ENCODE measurements at regions not wholly inside any gene's neighbourhood (a gene's known extent, or its start where the extent isn't known, plus 50 kb on each side); places are given as distances from the start of the nearest gene placed in this dataset.
"Not testable (repeated sequence)": the region's sequence is repeated elsewhere in the genome, so short reads cannot be mapped to it uniquely, and the experiment has no call there.

DNA sequence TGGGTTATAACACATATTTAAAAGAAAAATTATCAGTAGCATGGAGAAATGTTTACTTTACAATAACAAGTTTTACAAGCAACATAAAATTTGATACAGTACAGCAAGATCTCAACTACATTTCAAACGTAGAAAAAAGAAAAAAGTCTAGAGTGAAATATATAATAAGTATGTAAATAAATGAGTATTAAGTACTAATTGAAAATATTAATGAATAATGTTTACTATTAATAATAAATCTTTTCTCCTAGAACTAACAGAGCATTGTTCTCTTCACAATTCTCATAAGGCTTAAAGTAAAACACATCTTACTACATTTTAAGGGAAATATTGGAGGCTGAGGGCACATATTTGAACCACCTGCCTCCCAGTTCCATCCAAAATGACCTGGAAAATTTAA, 72.1 kb downstream of the TMEM212 start:
- Histone ChIP-seq H3K27me3 (ENCODE audit: control insufficient read depth in 4 of 4, insufficient read depth in 4 of 4, low read length in 3 of 4) (no peaks in the 10 kb centered on the region), H3K9me3 (ENCODE audit: control insufficient read depth in 4 of 4, low read length in 3 of 4) (no peaks in the 10 kb centered on the region), H3K4me1 (ENCODE audit: control insufficient read depth in 4 of 4, insufficient read depth in 4 of 4, low read length in 3 of 4) (no peaks in the 10 kb centered on the region), H3K27ac (ENCODE audit: low read depth in 1 of 2, low read length in 2 of 2) (no peak overlapping the region), H3K4me3 (ENCODE audit: low read depth in 1 of 3, low read length in 3 of 3) (no peak overlapping the region), H3K36me3 (ENCODE audit: control insufficient read depth in 4 of 4, insufficient read depth in 3 of 4, low read depth in 1 of 4, low read length in 3 of 4) (no peaks in the 10 kb centered on the region), H3K9ac (ENCODE audit: low read depth in 1 of 2, low read length in 2 of 2) (no peak overlapping the region)
- no peak for DNase-seq (ENCODE audit: low spot score)
- 70% methylated on average over 1 of the region's 1 CpG for whole genome bisulfite sequencing
- TF ChIP-seq, protein P1, sequence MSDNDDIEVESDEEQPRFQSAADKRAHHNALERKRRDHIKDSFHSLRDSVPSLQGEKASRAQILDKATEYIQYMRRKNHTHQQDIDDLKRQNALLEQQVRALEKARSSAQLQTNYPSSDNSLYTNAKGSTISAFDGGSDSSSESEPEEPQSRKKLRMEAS (IDR thresholded peaks at IDR 0.05), result no peak
- TF ChIP-seq, protein P2, sequence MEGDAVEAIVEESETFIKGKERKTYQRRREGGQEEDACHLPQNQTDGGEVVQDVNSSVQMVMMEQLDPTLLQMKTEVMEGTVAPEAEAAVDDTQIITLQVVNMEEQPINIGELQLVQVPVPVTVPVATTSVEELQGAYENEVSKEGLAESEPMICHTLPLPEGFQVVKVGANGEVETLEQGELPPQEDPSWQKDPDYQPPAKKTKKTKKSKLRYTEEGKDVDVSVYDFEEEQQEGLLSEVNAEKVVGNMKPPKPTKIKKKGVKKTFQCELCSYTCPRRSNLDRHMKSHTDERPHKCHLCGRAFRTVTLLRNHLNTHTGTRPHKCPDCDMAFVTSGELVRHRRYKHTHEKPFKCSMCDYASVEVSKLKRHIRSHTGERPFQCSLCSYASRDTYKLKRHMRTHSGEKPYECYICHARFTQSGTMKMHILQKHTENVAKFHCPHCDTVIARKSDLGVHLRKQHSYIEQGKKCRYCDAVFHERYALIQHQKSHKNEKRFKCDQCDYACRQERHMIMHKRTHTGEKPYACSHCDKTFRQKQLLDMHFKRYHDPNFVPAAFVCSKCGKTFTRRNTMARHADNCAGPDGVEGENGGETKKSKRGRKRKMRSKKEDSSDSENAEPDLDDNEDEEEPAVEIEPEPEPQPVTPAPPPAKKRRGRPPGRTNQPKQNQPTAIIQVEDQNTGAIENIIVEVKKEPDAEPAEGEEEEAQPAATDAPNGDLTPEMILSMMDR (IDR thresholded peaks at IDR 0.05; ENCODE audit: low read depth, low read length, missing input control), result no peak
- TF ChIP-seq HNF4A (conservative IDR thresholded peaks at IDR 0.05), result no peak
- no peak for TF ChIP-seq FOXA1 (IDR thresholded peaks at IDR 0.05)
- TF ChIP-seq GABPA (IDR thresholded peaks at IDR 0.05 in 1 of 2, conservative IDR thresholded peaks at IDR 0.05 in 1 of 2), result no peak
- TF ChIP-seq RXRA (IDR thresholded peaks at IDR 0.05), result no peak
- TF ChIP-seq, protein P3, sequence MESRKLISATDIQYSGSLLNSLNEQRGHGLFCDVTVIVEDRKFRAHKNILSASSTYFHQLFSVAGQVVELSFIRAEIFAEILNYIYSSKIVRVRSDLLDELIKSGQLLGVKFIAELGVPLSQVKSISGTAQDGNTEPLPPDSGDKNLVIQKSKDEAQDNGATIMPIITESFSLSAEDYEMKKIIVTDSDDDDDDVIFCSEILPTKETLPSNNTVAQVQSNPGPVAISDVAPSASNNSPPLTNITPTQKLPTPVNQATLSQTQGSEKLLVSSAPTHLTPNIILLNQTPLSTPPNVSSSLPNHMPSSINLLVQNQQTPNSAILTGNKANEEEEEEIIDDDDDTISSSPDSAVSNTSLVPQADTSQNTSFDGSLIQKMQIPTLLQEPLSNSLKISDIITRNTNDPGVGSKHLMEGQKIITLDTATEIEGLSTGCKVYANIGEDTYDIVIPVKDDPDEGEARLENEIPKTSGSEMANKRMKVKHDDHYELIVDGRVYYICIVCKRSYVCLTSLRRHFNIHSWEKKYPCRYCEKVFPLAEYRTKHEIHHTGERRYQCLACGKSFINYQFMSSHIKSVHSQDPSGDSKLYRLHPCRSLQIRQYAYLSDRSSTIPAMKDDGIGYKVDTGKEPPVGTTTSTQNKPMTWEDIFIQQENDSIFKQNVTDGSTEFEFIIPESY (IDR thresholded peaks at IDR 0.05), result no peak
- TF ChIP-seq EGR1 (IDR thresholded peaks at IDR 0.05; ENCODE audit: low read depth in 2 of 2), result no peak
- TF ChIP-seq YY1 (IDR thresholded peaks at IDR 0.05), result no peak

DNA sequence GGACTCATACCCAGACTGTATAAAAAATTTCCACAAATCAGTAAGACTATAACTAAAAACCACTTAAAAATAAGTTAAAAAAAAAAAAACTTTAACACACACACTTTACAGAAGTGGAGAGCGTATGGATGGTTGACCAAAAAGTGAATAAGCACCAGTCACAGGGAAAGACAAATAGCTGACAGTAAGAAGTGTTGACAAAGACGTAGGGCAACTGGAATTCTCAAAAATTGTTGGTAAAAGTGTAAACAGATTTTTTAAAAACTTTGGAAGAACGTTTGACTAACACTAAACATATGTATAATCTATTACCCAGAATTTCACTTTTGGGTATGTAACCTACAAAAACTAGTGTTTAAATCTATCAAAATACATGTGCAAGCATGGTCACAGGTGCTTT, 73.7 kb downstream of the TMEM212 start:
- 93% methylated on average over 3 of the region's 3 CpGs for WGBS
- no peak overlapping the region for H3K4me3 ChIP-seq (ENCODE audit: low read depth in 1 of 3, low read length in 3 of 3)
- no peaks in the 10 kb centered on the region for H3K4me1 ChIP-seq (ENCODE audit: control insufficient read depth in 4 of 4, insufficient read depth in 4 of 4, low read length in 3 of 4)
- TF ChIP-seq YY1 (IDR thresholded peaks at IDR 0.05) (no peak), FOXA2 (IDR thresholded peaks at IDR 0.05) (no peak), HNF4G (IDR thresholded peaks at IDR 0.05) (no peak), TAF1 (conservative IDR thresholded peaks at IDR 0.05) (no peak), JUND (IDR thresholded peaks at IDR 0.05) (no peak)
- no peak overlapping the region for H3K9ac ChIP-seq (ENCODE audit: low read depth in 1 of 2, low read length in 2 of 2)
- DNase-seq (ENCODE audit: low spot score), result no peak
- no peak overlapping the region for H3K27ac ChIP-seq (ENCODE audit: low read depth in 1 of 2, low read length in 2 of 2)
- H3K36me3 ChIP-seq (ENCODE audit: control insufficient read depth in 4 of 4, insufficient read depth in 3 of 4, low read depth in 1 of 4, low read length in 3 of 4), result no peaks in the 10 kb centered on the region
- H3K9me3 ChIP-seq (ENCODE audit: control insufficient read depth in 4 of 4, low read length in 3 of 4), result no peaks in the 10 kb centered on the region
- H3K27me3 ChIP-seq (ENCODE audit: control insufficient read depth in 4 of 4, insufficient read depth in 4 of 4, low read length in 3 of 4), result no peaks in the 10 kb centered on the region

DNA sequence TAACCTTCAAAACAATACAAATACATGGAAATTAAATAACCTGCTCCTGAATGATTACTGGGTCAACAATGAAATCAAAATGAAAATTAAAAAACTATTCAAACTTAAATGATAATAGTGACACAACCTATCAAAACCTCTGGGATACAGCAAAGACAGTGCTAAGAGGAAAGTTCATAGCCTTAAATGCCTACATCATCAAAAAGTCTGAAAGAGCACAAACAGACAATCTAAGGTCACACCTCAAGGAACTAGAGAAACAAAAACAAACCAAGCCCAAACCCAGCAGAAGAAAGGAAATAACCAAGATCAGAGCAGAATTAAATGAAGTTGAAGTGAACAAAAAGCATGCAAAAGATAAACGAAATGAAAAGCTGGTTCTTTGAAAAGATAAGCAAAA, 79.5 kb downstream of the TMEM212 start:
- DNase-seq (ENCODE audit: low spot score); H3K9me3 ChIP-seq (ENCODE audit: control insufficient read depth in 4 of 4, low read length in 3 of 4); H3K4me3 ChIP-seq (ENCODE audit: low read depth in 1 of 3, low read length in 3 of 3); H3K9ac ChIP-seq (ENCODE audit: low read depth in 1 of 2, low read length in 2 of 2); H3K27me3 ChIP-seq (ENCODE audit: control insufficient read depth in 4 of 4, insufficient read depth in 4 of 4, low read length in 3 of 4); H3K27ac ChIP-seq (ENCODE audit: low read depth in 1 of 2, low read length in 2 of 2); H3K4me1 ChIP-seq (ENCODE audit: control insufficient read depth in 4 of 4, insufficient read depth in 4 of 4, low read length in 3 of 4); H3K36me3 ChIP-seq (ENCODE audit: control insufficient read depth in 4 of 4, insufficient read depth in 3 of 4, low read depth in 1 of 4, low read length in 3 of 4): not testable (repeated sequence)
- WGBS, result 74% methylated on average over 1 of the region's 1 CpG

DNA sequence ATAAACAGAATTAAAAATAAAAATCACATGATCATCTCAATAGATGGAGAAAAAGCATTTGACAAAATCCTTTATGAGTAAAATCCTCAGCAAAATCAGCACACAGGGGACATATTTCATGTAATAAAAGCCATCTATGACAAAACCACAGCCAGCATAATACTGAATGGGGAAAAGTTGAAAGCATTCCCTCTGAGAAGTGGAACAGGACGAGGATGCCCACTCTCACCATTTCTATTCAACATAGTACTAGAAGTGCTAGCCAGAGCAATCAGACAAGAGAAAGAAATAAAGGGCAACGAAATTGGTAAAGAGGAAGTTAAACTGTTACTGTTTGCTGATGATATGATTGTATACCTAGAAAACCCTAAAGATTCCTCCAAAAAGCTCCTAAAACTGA, 80.5 kb downstream of the TMEM212 start:
- H3K4me3 ChIP-seq (ENCODE audit: low read depth in 1 of 3, low read length in 3 of 3); H3K9ac ChIP-seq (ENCODE audit: low read depth in 1 of 2, low read length in 2 of 2); DNase-seq (ENCODE audit: low spot score); H3K27me3 ChIP-seq (ENCODE audit: control insufficient read depth in 4 of 4, insufficient read depth in 4 of 4, low read length in 3 of 4); H3K9me3 ChIP-seq (ENCODE audit: control insufficient read depth in 4 of 4, low read length in 3 of 4); H3K4me1 ChIP-seq (ENCODE audit: control insufficient read depth in 4 of 4, insufficient read depth in 4 of 4, low read length in 3 of 4); H3K27ac ChIP-seq (ENCODE audit: low read depth in 1 of 2, low read length in 2 of 2); H3K36me3 ChIP-seq (ENCODE audit: control insufficient read depth in 4 of 4, insufficient read depth in 3 of 4, low read depth in 1 of 4, low read length in 3 of 4): not testable (repeated sequence)
- 93% methylated on average over 2 of the region's 2 CpGs for WGBS

DNA sequence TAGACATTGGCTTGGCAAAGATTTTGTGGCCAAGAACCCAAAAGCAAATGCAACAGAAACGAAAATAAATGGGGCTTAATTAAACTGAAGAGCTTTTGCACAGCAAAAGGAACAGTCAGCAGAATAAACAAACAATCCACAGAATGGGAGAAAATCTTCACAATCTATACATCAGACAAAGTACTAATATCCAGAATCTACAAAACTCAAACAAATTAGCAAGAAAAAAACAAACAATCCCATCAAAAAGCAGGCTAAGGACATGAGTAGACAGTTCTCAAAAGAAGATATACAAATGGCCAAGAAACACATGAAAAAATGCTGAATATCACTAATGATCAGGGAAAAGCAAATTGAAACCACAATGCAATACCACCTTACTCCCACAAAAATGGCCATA, 81.7 kb downstream of the TMEM212 start:
- WGBS, result 91% methylated on average over 1 of the region's 1 CpG
- not testable (repeated sequence) for H3K9me3 ChIP-seq (ENCODE audit: control insufficient read depth in 4 of 4, low read length in 3 of 4); H3K4me3 ChIP-seq (ENCODE audit: low read depth in 1 of 3, low read length in 3 of 3); H3K4me1 ChIP-seq (ENCODE audit: control insufficient read depth in 4 of 4, insufficient read depth in 4 of 4, low read length in 3 of 4); DNase-seq (ENCODE audit: low spot score); H3K36me3 ChIP-seq (ENCODE audit: control insufficient read depth in 4 of 4, insufficient read depth in 3 of 4, low read depth in 1 of 4, low read length in 3 of 4); H3K27ac ChIP-seq (ENCODE audit: low read depth in 1 of 2, low read length in 2 of 2); H3K9ac ChIP-seq (ENCODE audit: low read depth in 1 of 2, low read length in 2 of 2); H3K27me3 ChIP-seq (ENCODE audit: control insufficient read depth in 4 of 4, insufficient read depth in 4 of 4, low read length in 3 of 4)
